GM12892 (cell line): ENCODE measurements at regions not wholly inside any gene's neighbourhood (a gene's known extent, or its start where the extent isn't known, plus 50 kb on each side); places are given as distances from the start of the nearest gene placed in this dataset.

ENCODE experiments used
- POLR2A ChIP-seq: IDR thresholded peaks from 2 replicates; pipeline ENCODE4 v1.6.1; 2011; ENCODE audit warnings: low read depth, low read length, control low read depth
- POLR2AphosphoS5 ChIP-seq: IDR thresholded peaks from 2 replicates; pipeline ENCODE4 v1.6.1; 2011; ENCODE audit warnings: low read depth, low read length, control low read depth

- TF ChIP-seq POLR2A = no peak
- no peak for TF ChIP-seq POLR2AphosphoS5
Measured at GRCh38 chr5:3143382-3143781, 391.9 kb upstream of the IRX2 start.
